Left kidney (tissue), 1 donor: ENCODE measurements at regions not wholly inside any gene's neighbourhood (a gene's known extent, or its start where the extent isn't known, plus 50 kb on each side); places are given as distances from the start of the nearest gene placed in this dataset.

Experiments
- DNase-seq: peaks from one replicate; pipeline ENCODE4 v3.0.0-alpha.2; 2013

DNA sequence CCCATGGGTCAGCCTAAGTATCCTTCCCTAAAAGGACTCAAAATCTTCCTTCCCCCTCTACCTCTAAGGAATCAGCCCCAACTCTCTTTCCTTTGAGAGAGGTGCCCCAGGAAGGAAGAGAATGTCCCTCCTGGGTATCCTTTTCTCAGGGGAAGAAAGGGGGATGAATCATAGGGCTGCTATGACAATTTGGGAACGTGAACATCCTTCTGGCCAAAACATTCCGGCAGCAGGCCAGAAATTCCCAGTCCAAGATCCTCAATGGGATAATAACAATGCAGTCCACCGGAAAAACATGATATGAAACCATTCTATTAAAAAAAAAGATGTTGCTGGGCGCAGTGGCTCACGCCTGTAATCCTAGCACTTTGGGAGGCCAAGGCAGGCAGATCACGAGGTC lies 50.8 kb upstream of the CACNA2D3 start:
- no peak for DNase-seq

GRCh38 chr3:54069961-54070360 lies 52.4 kb upstream of the CACNA2D3 start:
- DNase-seq = no peak

DNA sequence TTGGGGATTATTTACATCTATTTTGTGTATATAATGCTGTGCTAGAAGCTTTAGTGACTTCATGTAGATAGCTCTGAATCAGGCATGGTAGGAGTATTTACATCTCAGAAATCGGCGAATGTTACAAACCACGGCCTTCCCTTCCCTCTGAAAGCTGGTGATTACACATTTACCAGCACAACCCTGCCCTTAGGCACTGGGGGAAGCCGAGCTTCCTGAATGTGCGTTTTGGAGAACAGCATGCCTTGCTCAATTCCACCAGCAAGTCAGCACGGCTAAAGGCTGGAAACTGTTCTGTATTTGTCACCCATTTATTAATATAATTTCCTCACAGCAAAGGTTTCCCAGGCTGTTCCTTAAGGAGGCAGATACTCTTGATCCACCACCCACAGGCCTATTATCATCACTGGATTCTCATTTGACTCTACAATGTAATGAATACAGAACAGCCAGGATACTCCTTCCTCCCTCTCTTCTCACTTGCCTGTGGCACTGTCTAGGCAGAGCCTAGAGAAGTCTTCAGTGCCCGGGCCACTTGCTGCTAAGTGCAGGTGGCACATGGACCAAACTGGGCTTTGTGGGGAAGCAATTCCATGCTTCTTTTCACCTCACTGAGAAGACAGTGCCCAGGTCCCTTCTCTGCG lies 55.2 kb upstream of the CACNA2D3 start:
- DNase-seq = no peak

DNA sequence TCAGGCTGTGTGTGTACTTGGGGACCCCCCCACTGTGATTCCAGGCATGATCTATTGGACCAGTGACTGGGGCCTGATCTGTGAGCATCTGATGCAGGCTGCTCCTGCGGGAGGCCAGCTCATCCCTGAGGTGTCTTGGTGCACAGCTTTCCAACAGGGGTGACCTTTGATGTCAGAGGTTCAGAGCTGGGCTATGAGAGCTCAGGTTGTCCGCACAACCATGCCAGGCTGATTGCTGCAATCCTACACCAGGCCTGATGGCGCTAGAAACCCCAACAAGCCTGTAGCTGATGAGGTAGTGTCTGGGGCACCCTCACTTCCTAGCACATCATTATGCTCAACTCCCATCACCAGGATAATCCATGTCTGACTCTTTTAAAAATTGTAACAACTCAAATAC lies 56.1 kb upstream of the CACNA2D3 start:
- no peak for DNase-seq

DNA sequence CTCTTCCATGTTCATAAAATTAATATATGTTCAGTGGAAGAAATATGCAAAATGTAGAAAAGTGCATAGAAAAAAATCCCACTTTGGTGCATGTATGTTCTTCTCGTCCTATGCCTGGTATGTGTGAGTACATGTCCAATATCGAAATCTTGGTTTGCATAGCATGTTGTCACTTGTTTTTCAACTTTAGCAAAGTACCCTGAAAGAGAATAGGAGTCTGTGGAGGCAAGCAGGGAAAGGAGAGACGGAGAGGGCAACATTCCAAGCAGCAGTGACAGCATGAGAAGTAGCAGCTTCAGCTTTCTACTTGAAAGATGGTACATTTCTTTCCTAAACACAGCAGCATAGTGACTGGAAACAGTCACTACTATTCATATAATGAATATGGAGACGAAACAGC lies 56.8 kb upstream of the CACNA2D3 start:
- no peak for DNase-seq

DNA sequence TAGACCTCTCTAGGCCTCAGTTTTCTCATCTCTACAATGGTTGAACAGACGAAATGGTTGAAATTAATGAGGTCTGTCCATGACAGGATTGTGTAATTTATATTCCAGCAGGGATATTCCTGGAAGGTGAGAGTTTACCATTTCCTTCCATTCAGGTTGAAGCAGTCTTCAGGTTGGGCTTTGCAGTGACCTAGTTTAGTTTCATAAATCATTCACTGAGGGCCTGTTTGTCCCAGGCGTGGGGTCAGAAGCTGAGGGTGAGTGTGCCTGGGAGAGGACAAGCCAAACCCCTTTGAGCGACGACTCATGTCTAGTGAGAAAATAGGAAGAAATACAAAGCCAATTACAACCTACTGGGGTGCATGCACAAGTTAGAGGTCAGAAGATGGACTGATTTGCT lies 57.2 kb upstream of the CACNA2D3 start:
- no peak for DNase-seq

GRCh38 chr3:54064486-54064885 lies 57.9 kb upstream of the CACNA2D3 start:
- no peak for DNase-seq

DNA sequence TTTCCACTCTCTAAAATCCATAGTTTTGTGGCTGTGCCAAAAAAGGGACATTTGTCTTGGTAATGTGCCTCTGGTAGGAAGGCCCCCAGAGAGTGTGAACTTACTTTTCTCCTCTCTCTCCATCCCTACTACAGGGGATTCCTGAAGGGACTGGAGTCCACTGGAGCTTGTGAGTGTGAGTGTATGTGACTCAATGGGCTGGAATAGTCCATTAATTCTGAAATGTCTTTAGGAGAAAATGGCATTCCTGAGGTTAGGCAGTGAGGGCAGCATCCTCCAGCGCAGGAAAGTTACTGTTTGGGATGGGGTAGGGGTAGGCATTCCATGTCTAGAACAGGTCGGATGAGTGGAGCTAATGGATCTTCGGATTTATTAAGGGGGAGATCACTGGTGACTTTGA lies 59.8 kb upstream of the CACNA2D3 start:
- DNase-seq = no peak

GRCh38 chr3:54056521-54056920 lies 65.8 kb upstream of the CACNA2D3 start:
- no peak for DNase-seq

DNA sequence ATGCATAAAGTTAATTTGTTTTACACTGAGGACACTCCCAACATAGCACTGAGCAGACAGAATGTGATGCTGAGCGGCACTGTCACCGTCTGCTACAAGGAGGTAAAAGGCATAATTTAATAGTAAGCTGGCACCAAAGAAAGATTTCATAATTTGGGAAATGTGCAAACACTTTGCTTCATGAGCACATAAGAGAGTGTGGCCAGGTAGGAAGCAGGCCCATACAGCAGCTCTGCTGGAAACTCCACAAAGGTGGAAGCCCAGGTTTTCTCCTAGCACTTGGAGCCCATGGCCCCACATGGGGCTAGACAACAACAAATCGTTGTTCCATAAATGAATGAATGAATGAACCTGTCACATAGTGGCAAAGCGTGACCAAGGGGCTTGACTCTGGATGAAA lies 68.5 kb upstream of the CACNA2D3 start:
- no peak for DNase-seq

- no peak for DNase-seq
These were observed 69.1 kb upstream of the CACNA2D3 start for GRCh38 chr3:54053211-54053610.

GRCh38 chr3:54047568-54047967 lies 74.8 kb upstream of the CACNA2D3 start:
- DNase-seq = no peak

- no peak for DNase-seq
These were observed 75.6 kb upstream of the CACNA2D3 start for GRCh38 chr3:54046641-54047214.

DNA sequence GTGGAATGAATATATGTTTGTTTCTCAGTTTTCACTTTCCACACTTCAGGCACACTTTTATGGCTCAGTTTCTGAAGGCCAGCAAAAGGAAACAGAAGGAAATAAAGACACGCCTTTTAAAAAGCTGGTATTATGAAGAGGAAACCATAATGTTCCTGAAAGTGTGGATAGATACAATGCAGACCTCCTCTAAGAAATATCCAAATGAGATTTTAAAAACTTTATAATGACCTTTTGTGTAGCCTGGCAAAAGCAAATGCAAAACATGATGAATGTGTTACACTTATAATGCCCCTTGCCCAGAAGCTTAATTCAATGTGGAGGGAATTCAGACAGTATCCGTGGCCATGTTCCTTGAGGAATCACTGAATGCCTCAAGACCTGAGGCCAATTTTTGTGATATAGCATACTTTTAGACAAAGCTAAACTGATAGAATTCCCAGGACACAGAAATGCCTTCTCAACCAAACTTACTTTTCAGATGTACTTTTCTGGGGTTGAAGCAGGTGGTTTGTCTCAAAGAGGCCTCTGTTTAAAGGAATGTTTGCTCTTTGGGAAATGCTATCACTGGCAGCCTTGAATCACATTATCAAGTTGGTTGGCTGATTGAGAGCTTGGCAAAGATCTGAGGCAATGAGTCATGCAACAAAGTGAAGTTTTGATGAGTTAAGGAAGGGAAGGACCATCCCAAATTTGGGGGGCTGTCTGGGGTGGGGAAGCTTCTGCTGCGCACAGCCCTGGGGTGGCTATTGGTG lies 77.1 kb upstream of the CACNA2D3 start:
- DNase-seq = no peak

DNA sequence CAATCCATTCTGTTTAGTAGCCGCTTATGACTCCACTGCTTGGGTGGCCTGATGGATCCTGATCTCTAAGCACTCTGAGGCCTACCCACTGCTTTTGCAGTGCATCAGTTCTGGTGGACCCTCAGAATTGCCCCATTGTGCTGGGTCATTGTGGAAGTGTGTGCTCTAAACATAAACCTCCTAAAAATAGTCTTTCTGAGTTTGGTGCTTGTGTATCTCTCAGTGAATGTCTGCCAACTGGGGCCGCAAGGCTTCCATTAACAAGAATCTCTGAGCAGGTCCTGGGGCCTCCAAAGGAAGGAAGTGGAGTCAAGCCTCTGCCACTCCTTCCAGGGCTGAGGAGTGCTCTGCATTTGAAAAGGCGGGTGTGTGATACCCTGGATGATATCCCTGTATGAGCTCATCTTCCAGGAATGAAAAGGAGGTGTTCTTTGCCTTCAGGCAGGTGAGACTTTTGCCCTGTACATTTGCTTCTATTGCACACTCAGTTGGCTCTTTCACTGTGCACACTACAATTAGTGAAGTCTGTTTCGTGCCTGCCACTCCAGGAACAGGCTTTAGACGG lies 80.0 kb upstream of the CACNA2D3 start:
- DNase-seq = no peak

DNA sequence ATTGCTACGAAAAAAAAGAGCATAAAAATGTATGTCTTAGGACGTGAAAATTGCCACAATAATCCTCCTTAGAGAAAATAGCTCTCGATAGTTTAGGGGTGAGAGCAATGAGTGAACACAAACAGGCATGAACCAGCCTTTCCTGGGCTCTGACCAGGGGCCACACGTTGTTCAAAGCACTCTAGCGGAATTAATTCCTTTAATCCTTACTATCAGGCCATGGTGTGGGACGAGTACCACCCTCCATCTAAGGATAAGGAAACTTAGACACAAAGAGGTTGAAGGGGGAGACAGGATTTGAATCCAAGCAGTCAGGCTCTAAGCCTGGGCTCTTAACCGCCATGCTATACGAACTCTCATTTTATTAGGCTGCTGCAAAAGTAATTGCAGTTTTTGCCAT lies 81.9 kb upstream of the CACNA2D3 start:
- no peak for DNase-seq

GRCh38 chr3:54038391-54038790 lies 84.0 kb upstream of the CACNA2D3 start:
- DNase-seq = no peak

DNA sequence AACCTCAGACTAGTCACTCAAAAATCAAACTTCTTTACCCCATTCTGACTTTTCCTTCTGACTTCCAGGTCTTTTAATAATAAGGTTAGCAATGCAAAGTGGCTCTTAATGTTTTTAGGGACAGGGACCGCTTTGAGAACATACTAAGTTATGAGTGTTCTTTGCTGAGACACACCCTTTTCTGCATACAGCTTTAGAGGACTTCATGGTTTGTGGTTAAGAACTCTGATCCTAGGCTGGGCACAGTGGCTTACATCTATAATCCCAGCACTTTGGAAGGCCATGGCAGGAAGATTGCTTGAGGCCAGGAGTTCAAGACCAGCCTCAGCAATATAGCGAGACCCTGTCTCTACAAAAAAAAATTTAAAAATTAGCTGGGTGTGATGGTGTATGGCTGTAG lies 85.8 kb upstream of the CACNA2D3 start:
- DNase-seq = no peak

DNA sequence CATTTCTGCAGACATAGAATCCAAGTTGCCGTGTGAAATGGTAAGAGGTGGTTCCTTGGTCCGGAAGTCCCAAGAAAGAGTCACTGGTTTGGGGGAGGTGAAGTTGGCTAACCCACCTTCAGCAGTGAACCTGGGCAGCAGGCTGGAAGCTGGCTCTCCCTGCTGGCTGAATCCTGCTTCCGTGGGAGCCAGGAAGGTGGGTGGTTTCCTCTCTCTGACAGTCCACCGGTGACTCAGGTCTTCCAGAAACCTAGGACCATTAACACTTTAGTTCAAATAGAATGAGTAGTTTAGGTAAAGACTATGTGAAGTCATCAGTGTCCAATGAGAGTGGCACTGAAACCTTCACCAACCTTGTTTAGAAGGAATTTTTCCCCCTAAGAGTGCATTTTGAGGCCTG lies 87.4 kb upstream of the CACNA2D3 start:
- DNase-seq = no peak

- no peak for DNase-seq
These were observed 88.6 kb upstream of the CACNA2D3 start for GRCh38 chr3:54033761-54034160.

- DNase-seq = no peak
These were observed 89.8 kb upstream of the CACNA2D3 start for GRCh38 chr3:54032598-54032997.

GRCh38 chr3:54028372-54028771 lies 94.0 kb upstream of the CACNA2D3 start:
- DNase-seq = no peak

- no peak for DNase-seq
These were observed 95.8 kb upstream of the CACNA2D3 start for GRCh38 chr3:54026543-54026942.
